H1 (cell line): ENCODE measurements at regions not wholly inside any gene's neighbourhood (a gene's known extent, or its start where the extent isn't known, plus 50 kb on each side); places are given as distances from the start of the nearest gene placed in this dataset.

Source experiments
- CTCF ChIA-PET: fragments of 300-600 bp; sonication (Branson Sonifier 250); formaldehyde crosslinking; loops from one replicate; lab custom pipeline; 2021; ENCODE audit not compliant: partially characterized antibody; lab: Charles Lee
- POLR2A ChIA-PET: fragments of 300-600 bp; sonication (Branson Sonifier 250); formaldehyde crosslinking; loops from one replicate; lab custom pipeline; 2021; ENCODE audit warnings: inconsistent platforms; ENCODE audit not compliant: partially characterized antibody; lab: Charles Lee
- DNase-seq, 2 experiments: peaks; one replicate each; pipeline versions ENCODE4 v3.0.0 to v3.0.0-alpha.2; 2010 to 2022; ENCODE audit warnings: low spot score in 2 of 2, low read depth in 1 of 2, mixed read lengths in 1 of 2
- FAIRE-seq: peaks from 2 replicates; lab custom pipeline; 2011; peaks lifted over from hg19 to GRCh38; lab: Jason Lieb, UNC
- H2AFZ ChIP-seq: 2 replicates; pipeline ENCODE4 v1.8.1; 2012; ENCODE audit warnings: low read length, inconsistent platforms
- H2AK5ac ChIP-seq: 2 replicates; pipeline ENCODE4 v1.6.1; 2013; ENCODE audit warnings: low read depth, low read length
- H2BK120ac ChIP-seq: replicated peaks from 2 replicates; pipeline ENCODE3; 2013; ENCODE audit warnings: low read depth, low read length, inconsistent platforms
- H2BK12ac ChIP-seq: 2 replicates; pipeline ENCODE4 v1.6.1; 2013; ENCODE audit warnings: low read depth, low read length
- H2BK15ac ChIP-seq: 2 replicates; pipeline ENCODE4 v1.6.1; 2013; ENCODE audit warnings: low read length
- H2BK20ac ChIP-seq: 2 replicates; pipeline ENCODE4 v1.6.1; 2013; ENCODE audit warnings: low read length
- H2BK5ac ChIP-seq: 2 replicates; pipeline ENCODE4 v1.6.1; 2013; ENCODE audit warnings: low read depth, low read length
- H3K14ac ChIP-seq: 2 replicates; pipeline ENCODE4 v1.6.1; 2013; ENCODE audit warnings: inconsistent platforms; ENCODE audit not compliant: insufficient read length
- H3K18ac ChIP-seq: 2 replicates; pipeline ENCODE4 v1.6.1; 2013; ENCODE audit warnings: low read length; ENCODE audit errors: extremely low read depth
- H3K23ac ChIP-seq: 2 replicates; pipeline ENCODE4 v1.6.1; 2013; ENCODE audit warnings: inconsistent platforms; ENCODE audit not compliant: insufficient read length
- H3K23me2 ChIP-seq: 2 replicates; pipeline ENCODE4 v1.6.1; 2013; ENCODE audit warnings: low read depth, low read length
- H3K27ac ChIP-seq: 2 replicates; pipeline ENCODE4 v1.6.1; 2011; ENCODE audit warnings: low read depth, low read length, inconsistent platforms
- H3K27me3 ChIP-seq, 4 experiments: replicated peaks in 1 of 4; 1 replicate in 1 of 4; 2 replicates in 3 of 4; pipeline versions ENCODE4 v1.6.1 to v1.8.1; 2011 to 2013; ENCODE audit warnings: low read length in 3 of 4, mild to moderate bottlenecking in 3 of 4, inconsistent platforms in 2 of 4, mixed read lengths in 2 of 4, moderate library complexity in 1 of 4; ENCODE audit not compliant: control insufficient read depth in 3 of 4, insufficient read depth in 3 of 4; ENCODE audit errors: extremely low read depth in 1 of 4
- H3K36me3 ChIP-seq, 4 experiments: 2 replicates each; pipeline versions ENCODE4 v1.6.1 to v1.8.1; 2011 to 2013; ENCODE audit warnings: mild to moderate bottlenecking in 4 of 4, low read length in 3 of 4, moderate library complexity in 2 of 4, control low read depth in 1 of 4, inconsistent platforms in 1 of 4; ENCODE audit not compliant: insufficient read depth in 4 of 4, control insufficient read depth in 2 of 4
- H3K4ac ChIP-seq: replicated peaks from 2 replicates; pipeline ENCODE3; 2013; ENCODE audit warnings: low read length, low read depth, mixed read lengths, inconsistent platforms; ENCODE audit not compliant: insufficient read length
- H3K4me1 ChIP-seq, 4 experiments: replicated peaks in 1 of 4; 1 replicate in 1 of 4; 2 replicates in 3 of 4; pipeline versions ENCODE4 v1.6.1 to v1.8.1; 2011 to 2013; ENCODE audit warnings: low read length in 3 of 4, inconsistent platforms in 2 of 4, mixed read lengths in 1 of 4; ENCODE audit not compliant: insufficient read depth in 4 of 4, control insufficient read depth in 3 of 4
- H3K4me2 ChIP-seq, 2 experiments: 2 replicates each; pipeline versions ENCODE4 v1.6.1 to v1.8.1; 2011 to 2013; ENCODE audit warnings: low read depth in 2 of 2, low read length in 2 of 2, control low read depth in 1 of 2, inconsistent platforms in 1 of 2, mild to moderate bottlenecking in 1 of 2; ENCODE audit not compliant: insufficient read depth in 1 of 2
- H3K4me3 ChIP-seq, 4 experiments: fragments of 200-600, 300-600 bp in 1 of 4; sonication (generic), shearing (Covaris generic), sonication (Bioruptor Twin) in 1 of 4; 2 replicates each; pipeline versions ENCODE4 v1.5.1 to v1.8.1; 2011 to 2016; ENCODE audit warnings: low read length in 4 of 4, low read depth in 3 of 4, control low read depth in 2 of 4, inconsistent platforms in 2 of 4, mild to moderate bottlenecking in 2 of 4, mixed read lengths in 1 of 4, moderate library complexity in 1 of 4; ENCODE audit not compliant: insufficient read depth in 2 of 4; ENCODE audit errors: extremely low read depth in 1 of 4
- H3K56ac ChIP-seq: replicated peaks from 2 replicates; pipeline ENCODE3; 2013; ENCODE audit warnings: low read depth, mild to moderate bottlenecking, mixed read lengths, low read length, inconsistent platforms; ENCODE audit not compliant: insufficient read length
- H3K79me1 ChIP-seq: 2 replicates; pipeline ENCODE4 v1.6.1; 2013; ENCODE audit warnings: low read depth, low read length, control low read depth
- H3K79me2 ChIP-seq, 2 experiments: 2 replicates each; pipeline versions ENCODE4 v1.6.1 to v1.8.1; 2012 to 2013; ENCODE audit warnings: low read length in 2 of 2, mild to moderate bottlenecking in 2 of 2, inconsistent platforms in 1 of 2; ENCODE audit not compliant: insufficient read depth in 2 of 2, control insufficient read depth in 1 of 2
- H3K9ac ChIP-seq, 4 experiments: replicated peaks in 1 of 4; 1 replicate in 1 of 4; 2 replicates in 3 of 4; pipeline versions ENCODE4 v1.6.1 to v1.8.1; 2011 to 2013; ENCODE audit warnings: low read depth in 3 of 4, low read length in 3 of 4, control low read depth in 2 of 4, mild to moderate bottlenecking in 2 of 4, moderate library complexity in 2 of 4, inconsistent platforms in 1 of 4; ENCODE audit errors: extremely low read depth in 1 of 4
- H3K9me3 ChIP-seq, 2 experiments: 2 replicates each; pipeline versions ENCODE4 v1.6.1 to v1.8.1; 2012 to 2013; ENCODE audit warnings: mild to moderate bottlenecking in 2 of 2, moderate library complexity in 2 of 2, control low read depth in 1 of 2, inconsistent platforms in 1 of 2, low read depth in 1 of 2, low read length in 1 of 2, mixed read lengths in 1 of 2; ENCODE audit not compliant: insufficient read depth in 2 of 2
- H4K20me1 ChIP-seq, 2 experiments: replicated peaks in 1 of 2; 2 replicates each; pipeline versions ENCODE3 to v1.8.1; 2011 to 2013; ENCODE audit warnings: inconsistent platforms in 2 of 2, low read length in 2 of 2, mild to moderate bottlenecking in 1 of 2; ENCODE audit not compliant: insufficient read depth in 2 of 2, control insufficient read depth in 1 of 2
- H4K5ac ChIP-seq: 2 replicates; pipeline ENCODE4 v1.6.1; 2013; ENCODE audit warnings: low read length, low read depth, mixed read lengths, inconsistent platforms; ENCODE audit not compliant: insufficient read length
- H4K8ac ChIP-seq: 2 replicates; pipeline ENCODE4 v1.8.0; 2013; ENCODE audit warnings: mild to moderate bottlenecking, moderate library complexity, low read length, inconsistent platforms; ENCODE audit not compliant: insufficient read depth; ENCODE audit errors: extremely low read depth
- H4K91ac ChIP-seq: replicated peaks from 2 replicates; pipeline ENCODE3; 2013; ENCODE audit warnings: low read length, mixed read lengths, inconsistent platforms; ENCODE audit not compliant: insufficient read length
- PHF8 ChIP-seq: fragments of 200-600 bp; sonication (generic); conservative IDR thresholded peaks from 2 replicates; pipeline ENCODE4 v1.7.1; 2012; ENCODE audit warnings: low read depth, mild to moderate bottlenecking, inconsistent platforms, low read length, moderate library complexity
- WGBS, 2 experiments: shearing (Covaris generic) in 1 of 2; methylation state at CpG; one replicate each; pipeline versions ENCODE4 v1.1.6 to v1.1.7; 2013 to 2015; ENCODE audit warnings: low lambda C conversion rate in 2 of 2, mixed read lengths in 2 of 2, inconsistent platforms in 1 of 2, low coverage in 1 of 2, missing lambda C conversion rate in 1 of 2; ENCODE audit not compliant: insufficient replicate concordance in 2 of 2, insufficient coverage in 1 of 2, insufficient read length in 1 of 2; ENCODE audit errors: extremely low coverage in 1 of 2, missing lambda C conversion rate in 1 of 2; 5-methylcytosine and 5-hydroxymethylcytosine counted together
- TF ChIP-seq, protein P1 (sequence below): IDR thresholded peaks from 2 replicates; pipeline ENCODE4 v1.6.1; 2012; ENCODE audit warnings: inconsistent platforms

GRCh38 chr20:56975838-56976237, 290.6 kb downstream of the BMP7 start:
- Histone ChIP-seq H3K23me2 (peaks cover 3% of the 10 kb centered on the region; the same call in 1 of the 2 replicates), H3K79me1 (no peaks in the 10 kb centered on the region; the same call in 1 of the 2 replicates), H3K9me3 (no peaks in the 10 kb centered on the region), H2BK12ac (0 out of 2 replicates have a peak overlapping the region, but pooled peaks have one; percentile 27), H3K9ac (no peak overlapping the region), H3K27me3 (peaks cover 0 to 8% (median 5%) of the 10 kb centered on the region in 4 experiments; a peak in 4 of 7 replicates), H4K5ac (no peak overlapping the region), H3K4me2 (no peak overlapping the region), H3K27ac (no peak overlapping the region), H3K23ac (no peak overlapping the region), H3K18ac (no peak overlapping the region), H3K56ac (no peak overlapping the region), H3K4me3 (no peak overlapping the region), H2AK5ac (peak overlapping the region; percentile 26; the same call in 1 of the 2 replicates), H2BK5ac (no peak overlapping the region), H4K20me1 (no peaks in the 10 kb centered on the region), H3K14ac (no peak overlapping the region), H2AFZ (no peak overlapping the region), H2BK120ac (no peak overlapping the region), H2BK20ac (peak overlapping the region; percentile 61; the same call in 1 of the 2 replicates), H2BK15ac (peak overlapping the region; percentile 95; the same call in 1 of the 2 replicates), H3K79me2 (no peaks in the 10 kb centered on the region), H4K8ac (no peak overlapping the region), H4K91ac (no peak overlapping the region), H3K4ac (no peak overlapping the region), H3K4me1 (peaks cover 21 to 30% (median 27%) of the 10 kb centered on the region in 4 experiments), H3K36me3 (no peaks in the 10 kb centered on the region)
- FAIRE-seq (no peak), DNase-seq (no peak)
- TF ChIP-seq PHF8 = no peak
- TF ChIP-seq, protein P1, sequence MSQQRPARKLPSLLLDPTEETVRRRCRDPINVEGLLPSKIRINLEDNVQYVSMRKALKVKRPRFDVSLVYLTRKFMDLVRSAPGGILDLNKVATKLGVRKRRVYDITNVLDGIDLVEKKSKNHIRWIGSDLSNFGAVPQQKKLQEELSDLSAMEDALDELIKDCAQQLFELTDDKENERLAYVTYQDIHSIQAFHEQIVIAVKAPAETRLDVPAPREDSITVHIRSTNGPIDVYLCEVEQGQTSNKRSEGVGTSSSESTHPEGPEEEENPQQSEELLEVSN = no peak
- POLR2A ChIA-PET = no interaction called here
- WGBS, 2 experiments = 96% methylated on average over 2 of the region's 2 CpGs; no CpG with 5 or more reads in 1 of the 2 experiments
- CTCF ChIA-PET = interaction anchor here (2.6 to 3.7 kb wide), 3 partner anchors 20 to 425 kb away, joined by 16 to 25 read pairs (median 18); no protein-coding TSS in a partner anchor
